UCSD-AML1 (cell line): ENCODE measurements at regions not wholly inside any gene's neighbourhood (a gene's known extent, or its start where the extent isn't known, plus 50 kb on each side); places are given as distances from the start of the nearest gene placed in this dataset.
"Not testable (repeated sequence)": the region's sequence is repeated elsewhere in the genome, so short reads cannot be mapped to it uniquely, and the experiment has no call there.

Experiments
- DNase-seq: peaks from one replicate; lab custom pipeline; 2025; ENCODE audit not compliant: unreplicated experiment; lab: John Stamatoyannopoulos, UW

- DNase-seq = not testable (repeated sequence)
Measured at GRCh38 chr1:146645978-146646604, 292.0 kb upstream of the NBPF12 start.

DNA sequence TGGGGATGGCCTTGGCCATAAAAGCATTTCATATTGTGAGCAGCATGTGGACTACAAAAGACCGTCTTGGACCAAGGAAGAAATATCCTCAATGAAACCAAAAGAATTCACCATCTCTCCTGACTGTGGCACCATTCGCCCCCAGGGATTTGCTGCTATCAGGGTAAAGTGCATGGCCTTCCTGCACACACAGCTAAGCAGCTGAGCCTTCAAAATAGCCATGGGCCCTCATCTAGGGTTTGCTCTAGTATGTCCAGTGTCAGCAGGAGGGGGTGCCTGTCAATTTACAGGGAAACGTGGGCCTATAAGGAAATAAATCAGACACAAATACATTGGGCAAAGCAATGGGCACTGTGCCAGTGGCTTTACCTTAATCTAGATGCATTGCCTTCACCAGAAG lies 296.6 kb upstream of the NBPF12 start:
- DNase-seq = not testable (repeated sequence)

GRCh38 chr1:146640671-146641070 lies 297.5 kb upstream of the NBPF12 start:
- DNase-seq = not testable (repeated sequence)

DNA sequence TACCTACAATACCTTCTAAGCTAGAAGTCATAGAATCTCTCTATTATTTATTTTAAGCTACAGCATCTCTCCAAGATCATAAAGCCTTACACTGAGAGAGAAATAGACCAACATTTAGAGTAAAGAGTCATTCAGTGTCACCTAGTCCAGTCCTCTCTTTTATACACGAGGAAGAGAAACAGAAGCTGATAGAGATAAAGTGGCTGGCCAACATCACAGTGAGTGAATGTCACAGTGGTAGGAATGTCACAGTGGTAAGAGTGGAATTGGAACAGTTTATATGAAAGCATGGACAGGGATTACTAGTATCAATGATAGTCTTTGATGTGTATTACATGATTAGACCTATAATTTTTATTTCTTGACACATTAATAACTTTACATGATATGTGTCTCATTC lies 307.8 kb upstream of the NBPF12 start:
- DNase-seq = not testable (repeated sequence)

DNA sequence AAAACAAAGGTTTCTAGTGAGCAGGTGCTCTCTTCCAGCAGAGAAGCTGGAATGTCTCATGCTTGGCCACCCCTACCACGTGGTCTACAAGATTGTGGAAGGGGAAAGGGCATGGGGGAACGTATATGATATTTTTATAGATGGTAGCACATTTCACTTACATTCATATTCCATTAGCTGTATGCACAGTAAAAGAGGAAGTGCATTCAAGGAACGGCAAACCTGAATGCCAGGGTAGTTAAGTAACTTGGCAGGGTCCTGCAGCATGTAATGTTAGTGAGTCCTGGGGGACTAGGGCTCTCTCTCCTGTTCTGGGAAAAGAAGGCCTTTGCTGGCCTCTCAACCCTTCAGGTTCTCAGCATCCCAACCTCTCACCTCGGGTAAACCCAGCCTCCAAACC lies 319.5 kb upstream of the NBPF12 start:
- DNase-seq = not testable (repeated sequence)

- not testable (repeated sequence) for DNase-seq
Measured at GRCh38 chr1:146604681-146605080, 333.4 kb upstream of the NBPF12 start.

- DNase-seq = not testable (repeated sequence)
Measured at GRCh38 chr1:146600720-146601307, 337.3 kb upstream of the NBPF12 start.

GRCh38 chr1:146599906-146600305 lies 338.2 kb upstream of the NBPF12 start:
- not testable (repeated sequence) for DNase-seq

GRCh38 chr1:146581229-146581628 lies 352.4 kb upstream of the NOTCH2NLA start:
- DNase-seq = not testable (repeated sequence)

DNA sequence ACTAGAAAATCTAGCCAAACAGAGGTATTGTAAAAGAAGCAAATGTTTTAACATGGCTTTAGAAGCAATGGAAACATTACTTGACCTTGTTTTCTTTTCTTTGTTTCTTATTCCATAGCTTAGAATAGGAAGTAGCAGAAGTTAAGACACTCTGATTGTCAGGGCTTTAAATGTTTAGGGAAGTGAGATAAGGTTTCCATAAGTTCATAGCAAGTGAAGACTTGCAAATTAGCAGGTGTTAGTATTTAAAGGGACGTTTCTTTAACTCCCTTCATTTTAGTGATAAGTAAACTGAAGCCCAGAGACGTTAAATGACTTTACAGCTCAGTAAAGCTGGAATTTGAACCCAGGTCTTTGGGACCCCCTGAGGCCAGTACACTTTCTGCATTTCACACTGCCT lies 338.7 kb upstream of the NOTCH2NLA start:
- not testable (repeated sequence) for DNase-seq

- not testable (repeated sequence) for DNase-seq
Measured at GRCh38 chr1:146558032-146558431, 329.2 kb upstream of the NOTCH2NLA start.

DNA sequence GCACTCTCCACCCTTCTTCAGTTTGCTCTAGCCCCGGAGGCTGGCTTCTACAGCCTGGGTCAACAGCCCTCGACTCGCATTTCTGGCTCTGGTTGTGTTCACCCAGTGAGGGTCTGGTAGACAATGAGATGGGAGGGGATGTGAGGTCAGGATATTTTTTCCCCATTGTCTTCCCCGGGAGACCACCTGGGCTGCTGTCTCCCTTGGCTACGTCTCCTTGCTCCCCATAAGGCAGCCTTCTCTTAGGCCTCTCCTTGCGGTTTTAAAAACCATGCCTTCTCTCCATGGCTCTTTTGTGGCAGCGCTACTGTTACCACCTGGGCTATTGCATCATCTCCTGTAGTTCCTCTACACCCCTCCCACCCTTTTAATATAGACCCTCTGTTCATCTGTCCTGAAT lies 327.6 kb upstream of the NOTCH2NLA start:
- DNase-seq = not testable (repeated sequence)

DNA sequence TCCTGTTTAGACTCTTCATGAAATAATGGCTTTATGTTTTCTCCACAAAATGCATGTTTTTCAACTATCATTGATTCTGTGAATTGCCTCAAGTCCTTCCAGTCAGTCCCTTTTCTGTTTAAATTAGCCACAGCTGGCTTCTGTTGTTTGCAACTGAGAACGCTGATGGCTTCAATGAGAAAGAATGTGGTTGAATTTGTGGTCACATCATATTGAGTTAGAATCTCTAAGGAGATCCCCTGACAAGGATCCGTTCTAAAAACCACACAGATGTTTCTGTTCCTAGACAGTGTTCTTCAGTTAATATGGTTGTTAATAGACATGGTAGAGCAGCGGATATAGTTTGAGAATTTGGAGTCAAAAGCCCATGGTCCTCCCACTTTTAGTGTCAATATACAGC lies 323.6 kb upstream of the NOTCH2NLA start:
- not testable (repeated sequence) for DNase-seq

DNA sequence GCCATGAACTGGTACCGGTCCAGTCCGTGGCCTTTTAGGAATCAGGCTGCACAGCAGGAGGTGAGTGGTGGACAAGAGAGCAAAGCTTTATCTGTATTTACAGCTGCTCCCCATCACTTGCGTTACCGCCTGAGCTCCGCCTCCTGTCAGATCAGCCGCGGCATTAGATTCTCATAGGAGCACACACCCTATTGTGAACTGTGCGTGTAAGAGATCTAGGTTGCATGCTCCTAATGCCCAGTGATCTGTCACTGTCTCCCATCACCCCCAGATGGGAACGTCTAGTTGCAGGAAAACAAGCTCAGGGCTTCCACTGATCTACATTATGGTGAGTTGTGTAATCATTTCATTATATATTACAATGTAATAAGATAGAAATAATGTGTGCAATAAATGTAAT lies 319.9 kb upstream of the NOTCH2NLA start:
- DNase-seq = not testable (repeated sequence)

DNA sequence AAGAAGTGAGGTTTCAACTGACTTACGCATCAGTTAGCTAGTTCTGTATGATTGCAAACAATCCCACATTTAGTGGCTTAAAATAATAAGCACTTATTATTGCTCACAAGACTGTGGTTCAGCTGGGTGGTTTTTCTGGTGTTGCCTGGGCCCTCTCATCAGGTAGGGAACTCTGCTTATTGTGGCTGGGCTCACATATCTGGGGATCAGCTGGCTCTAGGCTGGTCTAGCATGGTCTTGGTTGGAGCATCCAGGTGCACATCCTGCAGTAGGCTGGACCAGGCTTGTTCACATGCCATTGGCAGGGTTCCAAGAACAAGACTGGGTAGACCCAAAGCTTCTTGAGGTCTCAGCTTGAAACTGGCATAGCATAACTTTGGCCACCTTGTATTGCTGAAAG lies 317.4 kb upstream of the NOTCH2NLA start:
- not testable (repeated sequence) for DNase-seq

DNA sequence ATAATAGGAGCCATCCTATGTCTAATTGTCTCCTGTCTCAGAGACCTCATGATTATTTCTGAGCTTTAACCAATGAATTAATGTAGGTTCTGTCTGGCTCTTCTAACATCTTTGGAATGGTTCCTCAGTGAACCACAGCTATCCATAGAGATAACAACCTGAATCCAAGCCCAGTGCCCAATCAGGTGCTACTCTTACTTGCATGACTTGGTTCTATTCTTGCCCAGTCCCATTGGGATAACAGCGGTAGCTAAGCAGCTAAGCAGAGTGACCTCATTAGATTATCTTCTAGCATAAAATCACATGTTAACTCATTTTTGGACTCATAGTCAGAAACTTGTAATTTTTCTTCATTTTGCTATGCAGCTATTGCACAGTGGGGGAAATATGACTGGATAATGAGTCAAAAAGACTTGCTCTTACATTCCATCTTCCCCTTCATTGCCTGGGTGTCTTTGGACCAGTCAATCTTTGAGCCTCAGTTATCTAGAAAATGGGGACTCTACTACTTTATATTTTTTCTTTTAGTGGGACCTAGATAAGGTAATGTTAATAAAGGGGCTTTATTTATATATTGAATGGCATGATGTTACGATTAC lies 309.1 kb upstream of the NOTCH2NLA start:
- DNase-seq = not testable (repeated sequence)

DNA sequence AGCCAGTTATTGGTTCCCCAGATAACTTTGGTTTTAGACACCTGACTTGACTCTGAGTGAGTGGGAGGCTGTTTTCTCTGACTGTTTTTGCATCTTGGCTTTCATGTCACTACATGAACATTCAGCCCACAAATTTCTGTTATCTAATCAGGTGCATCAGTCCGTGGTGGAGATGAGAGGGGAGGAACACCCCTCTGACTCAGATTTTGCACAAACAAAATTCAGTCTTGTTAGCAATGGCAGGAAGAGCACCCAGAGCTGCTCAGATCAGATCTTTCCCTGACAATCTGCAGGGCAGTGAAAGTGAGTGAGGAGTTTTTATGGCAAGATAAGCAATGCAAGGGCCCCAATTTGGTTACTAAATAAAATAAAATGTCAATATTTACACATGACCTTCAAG lies 307.2 kb upstream of the NOTCH2NLA start:
- DNase-seq = not testable (repeated sequence)

GRCh38 chr1:146535575-146535974 lies 306.8 kb upstream of the NOTCH2NLA start:
- DNase-seq = not testable (repeated sequence)

- not testable (repeated sequence) for DNase-seq
Measured at GRCh38 chr1:146530958-146531357, 302.1 kb upstream of the NOTCH2NLA start.

GRCh38 chr1:146522812-146523211 lies 294.0 kb upstream of the NOTCH2NLA start:
- not testable (repeated sequence) for DNase-seq

GRCh38 chr1:146522345-146522744 lies 293.5 kb upstream of the NOTCH2NLA start:
- not testable (repeated sequence) for DNase-seq

DNA sequence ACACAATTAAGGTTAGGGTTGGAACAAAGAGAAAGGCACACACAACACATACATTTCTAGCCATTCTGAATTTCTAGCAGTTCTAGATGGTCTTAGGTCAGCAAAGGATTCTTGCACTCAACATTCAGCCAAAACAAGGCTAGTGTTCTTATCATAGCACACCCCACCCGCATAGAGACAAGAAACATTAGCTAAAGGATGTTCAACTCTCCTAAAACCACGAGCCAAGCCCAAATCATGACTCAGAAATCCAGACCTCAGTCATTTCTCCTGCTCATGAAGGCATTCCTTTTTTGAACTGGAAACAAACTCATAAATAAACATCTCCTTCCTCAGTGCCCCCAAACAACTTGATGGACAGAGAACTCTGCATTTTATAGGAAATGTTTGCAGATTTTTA lies 293.0 kb upstream of the NOTCH2NLA start:
- DNase-seq = not testable (repeated sequence)
